Natural killer cell (primary cell): ENCODE measurements at regions not wholly inside any gene's neighbourhood (a gene's known extent, or its start where the extent isn't known, plus 50 kb on each side); places are given as distances from the start of the nearest gene placed in this dataset.

Experiments
- ATAC-seq, 3 donors: fragments of 150-1000 bp in 2 of 3; fragments of 200-7000 bp in 1 of 3; cut with Tn5 transposase; 1 replicate in 1 of 3; 2 replicates in 2 of 3; pipeline ENCODE4 v1.10.0; 2021; ENCODE audit warnings: mild to moderate bottlenecking in 2 of 3, moderate library complexity in 2 of 3
- DNase-seq, 2 donors: peaks; one replicate each; pipeline versions ENCODE4 v3.0.0 to v3.0.0-alpha.2; 2013 to 2021; ENCODE audit warnings: mixed read lengths in 1 of 2
- H3K27ac ChIP-seq: one replicate; pipeline ENCODE4 v1.5.1; 2013; ENCODE audit warnings: mild to moderate bottlenecking, low read length
- H3K27me3 ChIP-seq: one replicate; pipeline ENCODE4 v1.6.1; 2013; ENCODE audit warnings: low read length; ENCODE audit not compliant: control insufficient read depth, insufficient read depth
- H3K36me3 ChIP-seq: one replicate; pipeline ENCODE4 v1.6.1; 2013; ENCODE audit warnings: low read length; ENCODE audit not compliant: control insufficient read depth, insufficient read depth
- H3K4me1 ChIP-seq: one replicate; pipeline ENCODE4 v1.6.1; 2013; ENCODE audit warnings: low read length; ENCODE audit not compliant: control insufficient read depth, insufficient read depth
- H3K4me3 ChIP-seq: one replicate; pipeline ENCODE4 v1.5.1; 2013; ENCODE audit warnings: low read length
- H3K9me3 ChIP-seq: one replicate; pipeline ENCODE4 v1.6.1; 2013; ENCODE audit warnings: low read length; ENCODE audit not compliant: control insufficient read depth, insufficient read depth
- H3K27ac Mint-ChIP-seq, 2 donors: one replicate each; pipeline ENCODE4 v1.8.0; 2022; ENCODE audit warnings: mild to moderate bottlenecking in 2 of 2, mixed read lengths in 2 of 2, moderate library complexity in 1 of 2
- H3K27me3 Mint-ChIP-seq, 2 donors: one replicate each; pipeline ENCODE4 v1.8.0; 2022; ENCODE audit warnings: low read depth in 2 of 2, mixed read lengths in 2 of 2
- H3K36me3 Mint-ChIP-seq: one replicate; pipeline ENCODE4 v1.8.0; 2022; ENCODE audit warnings: mixed read lengths
- H3K4me1 Mint-ChIP-seq, 2 donors: one replicate each; pipeline ENCODE4 v1.8.0; 2022; ENCODE audit warnings: mixed read lengths in 2 of 2
- H3K4me3 Mint-ChIP-seq: one replicate; pipeline ENCODE4 v1.8.0; 2022; ENCODE audit warnings: mild to moderate bottlenecking, moderate library complexity, mixed read lengths
- H3K9me3 Mint-ChIP-seq, 2 donors: one replicate each; pipeline ENCODE4 v1.8.0; 2022; ENCODE audit warnings: mixed read lengths in 2 of 2
- WGBS: methylation state at CpG from one replicate; pipeline ENCODE4 v1.1.7; 2013; ENCODE audit warnings: missing lambda C conversion rate; ENCODE audit not compliant: insufficient coverage; 5-methylcytosine and 5-hydroxymethylcytosine counted together
- intact Hi-C: fragments of 100-400 bp; cut with micrococcal nuclease; formaldehyde crosslinking; loops from one replicate; pipeline ENCODE4 v1.14.2; 2022
- TF ChIP-seq, protein P1 (sequence below): fragments of 200-600 bp; IDR thresholded peaks from one replicate; pipeline ENCODE4 v1.8.0; 2022; ENCODE audit warnings: antibody characterized with exemption

DNA sequence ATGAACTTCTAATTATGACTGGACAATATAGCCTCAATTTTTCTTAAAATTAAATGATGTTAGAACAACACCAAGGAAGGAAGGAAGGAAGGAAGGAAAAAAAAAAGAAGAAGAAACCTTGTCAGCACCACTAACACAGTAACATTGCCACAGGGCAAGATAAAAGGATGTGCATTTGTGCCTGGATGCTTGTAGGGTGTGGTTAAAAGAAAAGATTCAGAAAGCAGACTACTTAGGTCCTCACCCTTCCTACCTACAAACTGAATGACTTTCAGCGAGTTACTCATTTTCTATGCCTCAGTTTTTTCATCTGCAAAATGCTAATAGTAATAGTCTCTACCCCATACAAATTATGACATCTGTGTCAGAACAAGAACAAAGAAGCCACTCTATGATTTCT, 778.3 kb downstream of the MCTP2 start:
- intact Hi-C loops, result no loop called here
- 33% methylated on average over 1 of the region's 1 CpG for whole genome bisulfite sequencing
- DNase-seq (no peak), ATAC-seq (no peak)
- Mint-ChIP-seq H3K4me1 (no peaks in the 10 kb centered on the region), H3K27me3 (peaks cover 0 to 9% of the 10 kb centered on the region in 2 donors), H3K9me3 (no peaks in the 10 kb centered on the region), H3K36me3 (no peaks in the 10 kb centered on the region), H3K4me3 (no peak overlapping the region), H3K27ac (no peak overlapping the region)
- H3K4me3 ChIP-seq, result no peak overlapping the region
- H3K4me1 ChIP-seq, result no peaks in the 10 kb centered on the region
- no peak overlapping the region for H3K27ac ChIP-seq
- TF ChIP-seq, protein P1, sequence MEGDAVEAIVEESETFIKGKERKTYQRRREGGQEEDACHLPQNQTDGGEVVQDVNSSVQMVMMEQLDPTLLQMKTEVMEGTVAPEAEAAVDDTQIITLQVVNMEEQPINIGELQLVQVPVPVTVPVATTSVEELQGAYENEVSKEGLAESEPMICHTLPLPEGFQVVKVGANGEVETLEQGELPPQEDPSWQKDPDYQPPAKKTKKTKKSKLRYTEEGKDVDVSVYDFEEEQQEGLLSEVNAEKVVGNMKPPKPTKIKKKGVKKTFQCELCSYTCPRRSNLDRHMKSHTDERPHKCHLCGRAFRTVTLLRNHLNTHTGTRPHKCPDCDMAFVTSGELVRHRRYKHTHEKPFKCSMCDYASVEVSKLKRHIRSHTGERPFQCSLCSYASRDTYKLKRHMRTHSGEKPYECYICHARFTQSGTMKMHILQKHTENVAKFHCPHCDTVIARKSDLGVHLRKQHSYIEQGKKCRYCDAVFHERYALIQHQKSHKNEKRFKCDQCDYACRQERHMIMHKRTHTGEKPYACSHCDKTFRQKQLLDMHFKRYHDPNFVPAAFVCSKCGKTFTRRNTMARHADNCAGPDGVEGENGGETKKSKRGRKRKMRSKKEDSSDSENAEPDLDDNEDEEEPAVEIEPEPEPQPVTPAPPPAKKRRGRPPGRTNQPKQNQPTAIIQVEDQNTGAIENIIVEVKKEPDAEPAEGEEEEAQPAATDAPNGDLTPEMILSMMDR, result no peak
- no peaks in the 10 kb centered on the region for H3K36me3 ChIP-seq
- H3K9me3 ChIP-seq, result no peaks in the 10 kb centered on the region
- no peaks in the 10 kb centered on the region for H3K27me3 ChIP-seq

DNA sequence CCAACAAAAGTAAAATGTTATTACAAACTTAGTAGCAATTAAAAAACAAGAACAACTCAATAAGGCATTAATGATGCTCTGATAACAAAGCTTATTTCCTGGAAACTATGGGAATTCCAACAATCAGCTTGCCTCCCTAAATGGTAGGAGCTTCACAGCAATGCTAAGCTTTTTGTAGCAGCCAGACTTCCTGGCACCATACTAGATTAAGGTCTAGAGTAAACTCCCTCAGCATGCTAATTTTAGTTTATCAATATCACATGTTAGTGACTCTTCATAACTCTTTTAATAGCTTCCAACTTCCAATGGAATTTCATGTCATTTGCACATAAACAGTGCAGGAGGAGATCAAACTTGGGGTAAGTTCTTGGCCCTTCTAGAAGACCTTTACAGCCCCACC, 782.0 kb downstream of the MCTP2 start:
- intact Hi-C loops, result no loop called here
- ATAC-seq, result no peak
- TF ChIP-seq, protein P1, result no peak
- no peaks in the 10 kb centered on the region for H3K27me3 ChIP-seq
- H3K4me1 ChIP-seq, result no peaks in the 10 kb centered on the region
- no peak overlapping the region for H3K4me3 ChIP-seq
- H3K27ac Mint-ChIP-seq, result no peak overlapping the region
- H3K4me1 Mint-ChIP-seq, result no peaks in the 10 kb centered on the region
- no peaks in the 10 kb centered on the region for H3K9me3 ChIP-seq
- no peak overlapping the region for H3K4me3 Mint-ChIP-seq
- no peaks in the 10 kb centered on the region for H3K36me3 ChIP-seq
- H3K27ac ChIP-seq, result no peak overlapping the region
- peaks cover 0 to 9% of the 10 kb centered on the region in 2 donors for H3K27me3 Mint-ChIP-seq
- DNase-seq, result no peak
- H3K36me3 Mint-ChIP-seq, result no peaks in the 10 kb centered on the region
- no peaks in the 10 kb centered on the region for H3K9me3 Mint-ChIP-seq

DNA sequence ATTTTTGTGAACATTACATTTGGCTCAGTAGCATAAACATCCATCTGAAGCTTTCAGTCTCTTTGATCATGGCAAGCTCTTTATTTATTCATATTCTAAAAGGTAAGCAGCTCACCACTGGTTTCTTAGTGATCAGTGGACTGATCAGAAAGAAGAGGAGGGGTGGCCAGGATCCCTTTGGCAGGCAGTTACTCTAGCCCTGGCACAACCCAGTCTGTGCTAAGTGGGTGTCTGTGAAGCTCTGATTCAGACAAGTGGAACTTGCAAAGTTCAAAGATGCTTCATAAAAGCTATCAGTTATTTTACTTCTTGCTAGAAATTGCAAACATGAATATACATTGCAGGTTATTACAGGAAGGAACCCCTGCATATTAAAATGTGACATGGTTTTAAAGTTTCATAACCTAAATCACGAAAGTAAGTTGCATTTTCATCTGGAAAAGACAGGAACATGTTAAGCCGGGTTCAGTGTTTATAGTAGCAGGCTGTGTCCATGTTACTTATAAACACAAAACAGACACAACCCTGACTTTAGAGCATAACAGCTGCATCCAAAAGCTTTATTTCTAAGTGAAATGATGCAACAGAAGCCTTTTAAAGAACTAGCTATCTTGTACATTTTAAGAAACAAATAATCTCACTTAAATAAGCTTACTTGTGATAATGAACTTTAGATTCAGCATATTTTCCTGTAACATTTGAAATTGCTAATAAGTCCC, 785.3 kb downstream of the MCTP2 start:
- Histone ChIP-seq H3K9me3 (no peaks in the 10 kb centered on the region), H3K27me3 (no peaks in the 10 kb centered on the region), H3K4me1 (no peaks in the 10 kb centered on the region), H3K27ac (no peak overlapping the region), H3K36me3 (no peaks in the 10 kb centered on the region), H3K4me3 (no peak overlapping the region)
- H3K4me1 Mint-ChIP-seq, result no peaks in the 10 kb centered on the region
- WGBS, result 83% methylated on average over 2 of the region's 2 CpGs
- H3K4me3 Mint-ChIP-seq, result no peak overlapping the region
- no peaks in the 10 kb centered on the region for H3K9me3 Mint-ChIP-seq
- TF ChIP-seq, protein P1, result no peak
- DNase-seq (no peak), ATAC-seq (no peak)
- no peaks in the 10 kb centered on the region for H3K27me3 Mint-ChIP-seq
- no peak overlapping the region for H3K27ac Mint-ChIP-seq
- no peaks in the 10 kb centered on the region for H3K36me3 Mint-ChIP-seq
- intact Hi-C loops, result no loop called here
